ENCODE measurements at regions not wholly inside any gene's neighbourhood (a gene's known extent, or its start where the extent isn't known, plus 50 kb on each side); places are given as distances from the start of the nearest gene placed in this dataset.
"Not testable (repeated sequence)": the region's sequence is repeated elsewhere in the genome, so short reads cannot be mapped to it uniquely, and the experiment has no call there.

- no peak for DNase-seq
Observed at GRCh38 chr1:29920316-29920715, 684.0 kb downstream of the PTPRU start.

- DNase-seq = not testable (repeated sequence)
Observed at GRCh38 chr1:29919041-29919440, 682.7 kb downstream of the PTPRU start.

GRCh38 chr1:29916656-29917369 lies 680.5 kb downstream of the PTPRU start:
- DNase-seq = no peak

DNA sequence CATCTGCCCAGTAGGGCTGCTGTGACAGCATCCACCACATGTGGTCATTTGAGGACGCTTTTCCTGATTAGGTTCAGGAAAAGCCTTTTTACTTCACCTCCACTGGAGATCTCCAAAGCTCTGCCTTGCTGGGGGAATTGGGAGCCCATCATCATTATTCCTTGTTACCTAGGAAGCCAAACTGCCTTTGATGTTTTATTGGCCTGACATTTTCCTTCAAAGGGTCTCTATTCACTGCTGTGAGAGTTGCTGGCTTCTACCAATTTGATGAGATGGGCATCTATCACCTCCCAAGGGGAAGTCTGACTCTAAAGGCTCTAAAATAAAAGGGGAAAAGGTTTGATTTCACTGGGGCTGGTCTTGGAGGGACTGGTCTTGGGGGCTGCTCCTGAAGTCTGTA lies 678.6 kb downstream of the PTPRU start:
- DNase-seq = no peak

DNA sequence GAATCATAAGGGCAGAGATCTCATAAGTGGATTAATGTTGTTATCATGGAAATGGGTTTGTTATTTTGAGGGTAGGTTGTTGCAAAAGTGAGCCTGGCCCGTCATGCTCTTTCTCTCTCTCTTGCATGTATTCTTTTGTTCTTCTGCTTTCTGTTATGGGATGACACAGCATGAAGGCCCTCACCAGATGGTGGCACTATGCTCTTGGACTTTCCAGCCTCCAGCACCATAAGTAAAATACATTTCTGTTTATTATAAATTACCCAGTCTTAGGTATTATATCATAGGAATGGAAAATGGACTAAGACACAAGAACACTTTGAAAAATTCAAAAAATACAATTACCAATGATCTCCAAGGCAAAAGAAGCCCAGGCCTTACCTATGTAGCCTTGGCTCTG lies 676.1 kb downstream of the PTPRU start:
- DNase-seq = peak; percentile 30

- no peak for DNase-seq
Observed at GRCh38 chr1:29909962-29910361, 673.6 kb downstream of the PTPRU start.

DNA sequence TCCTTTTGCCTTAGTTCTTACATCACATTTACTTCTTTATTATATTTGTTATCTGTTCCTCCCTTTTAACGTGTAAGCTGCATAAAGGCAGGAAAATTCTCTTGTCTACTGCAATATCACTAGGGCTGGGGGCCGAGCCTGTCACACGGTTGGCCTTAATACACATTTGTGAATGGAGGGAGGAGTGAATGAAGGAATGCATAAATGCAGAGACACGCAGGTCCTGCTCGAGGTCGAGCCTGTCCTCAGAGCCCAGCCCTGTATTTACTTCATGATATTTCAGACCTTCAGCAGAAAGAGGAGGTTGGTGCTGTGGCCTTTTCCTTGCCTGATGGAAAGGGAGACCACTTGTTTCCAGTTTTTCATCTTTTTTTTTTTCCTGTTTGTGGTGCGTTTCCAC lies 671.3 kb downstream of the PTPRU start:
- DNase-seq = no peak

GRCh38 chr1:29906927-29907326 lies 670.6 kb downstream of the PTPRU start:
- no peak for DNase-seq

GRCh38 chr1:29903548-29904166 lies 667.3 kb downstream of the PTPRU start:
- DNase-seq = no peak

DNA sequence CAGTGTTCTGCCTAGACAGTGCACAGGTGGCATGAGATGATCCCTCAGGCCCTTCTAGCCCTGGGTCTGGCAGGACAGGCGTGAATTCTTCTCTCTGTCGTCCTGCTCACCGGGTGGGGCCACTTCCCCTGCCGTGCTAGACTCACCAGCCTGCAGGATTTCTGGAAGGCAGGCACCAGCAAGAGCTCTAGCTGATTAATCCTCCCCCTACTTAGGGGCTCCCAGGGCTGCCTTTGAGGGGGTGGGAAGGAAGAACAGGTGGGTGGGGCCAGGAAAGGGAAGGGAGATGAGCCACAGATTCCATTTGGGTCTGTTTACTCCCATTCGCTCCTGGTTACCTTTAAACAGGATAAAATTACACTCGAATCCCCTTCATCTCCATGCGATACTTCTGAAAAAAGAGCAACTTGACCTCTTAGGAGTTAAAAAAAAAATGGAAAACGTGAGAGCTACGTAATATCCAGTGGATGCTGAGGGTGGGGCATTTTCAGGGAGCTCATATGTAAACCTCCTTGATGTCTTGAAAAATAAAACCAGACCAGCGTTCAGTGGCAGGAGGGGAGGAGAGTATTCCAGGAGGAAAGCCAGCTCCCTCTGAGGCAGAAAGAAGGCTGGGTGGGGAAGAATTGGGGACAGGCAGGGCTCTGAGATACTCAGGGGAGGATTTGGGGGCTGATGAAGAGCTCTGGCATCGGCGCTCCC lies 665.5 kb downstream of the PTPRU start:
- no peak for DNase-seq

DNA sequence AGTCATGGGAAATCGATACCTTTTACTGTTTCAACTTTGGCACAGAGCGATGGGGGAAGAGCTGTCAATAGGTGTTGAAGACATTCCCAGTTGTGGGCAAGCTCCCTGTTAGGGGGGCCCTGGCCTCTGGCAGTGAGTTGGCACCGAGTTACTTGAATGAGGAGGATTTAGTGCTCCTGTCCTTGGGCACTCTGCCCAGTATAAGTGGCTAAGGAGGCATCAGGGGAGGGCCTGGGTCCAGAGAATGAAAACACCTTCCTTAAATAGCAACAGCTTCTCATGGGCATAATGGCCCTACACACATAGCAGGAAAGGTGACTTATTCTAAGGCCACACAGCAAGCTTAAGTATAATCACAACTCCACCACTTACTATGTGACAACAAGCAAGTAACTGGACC lies 664.4 kb downstream of the PTPRU start:
- DNase-seq = no peak

DNA sequence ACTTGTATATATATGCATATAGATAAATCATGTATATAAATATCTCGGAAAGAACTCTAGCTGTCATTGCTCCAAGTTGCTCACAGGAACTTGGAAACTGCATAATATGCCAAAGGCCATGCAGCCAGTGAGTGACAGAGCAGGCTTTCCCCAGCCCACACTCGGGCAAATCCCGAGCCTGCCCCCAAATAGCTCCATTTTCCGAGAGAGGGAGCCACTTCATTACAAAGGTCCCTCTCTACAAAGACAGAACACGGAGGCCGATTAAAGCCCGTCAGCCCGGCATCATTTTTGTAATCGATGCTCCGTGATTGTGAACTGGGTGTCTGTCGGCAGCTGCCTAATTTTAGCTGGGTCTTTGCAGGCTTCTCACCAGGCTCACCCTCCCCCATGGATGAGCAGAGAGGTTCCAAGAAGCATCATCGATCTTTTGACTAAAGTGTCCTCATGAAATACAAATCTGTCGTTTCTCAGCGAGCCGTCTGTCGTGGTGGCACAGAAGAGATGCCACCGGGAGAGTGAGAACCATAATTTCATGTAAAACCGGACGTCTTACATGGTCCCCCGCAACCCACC lies 663.9 kb downstream of the PTPRU start:
- DNase-seq = no peak

DNA sequence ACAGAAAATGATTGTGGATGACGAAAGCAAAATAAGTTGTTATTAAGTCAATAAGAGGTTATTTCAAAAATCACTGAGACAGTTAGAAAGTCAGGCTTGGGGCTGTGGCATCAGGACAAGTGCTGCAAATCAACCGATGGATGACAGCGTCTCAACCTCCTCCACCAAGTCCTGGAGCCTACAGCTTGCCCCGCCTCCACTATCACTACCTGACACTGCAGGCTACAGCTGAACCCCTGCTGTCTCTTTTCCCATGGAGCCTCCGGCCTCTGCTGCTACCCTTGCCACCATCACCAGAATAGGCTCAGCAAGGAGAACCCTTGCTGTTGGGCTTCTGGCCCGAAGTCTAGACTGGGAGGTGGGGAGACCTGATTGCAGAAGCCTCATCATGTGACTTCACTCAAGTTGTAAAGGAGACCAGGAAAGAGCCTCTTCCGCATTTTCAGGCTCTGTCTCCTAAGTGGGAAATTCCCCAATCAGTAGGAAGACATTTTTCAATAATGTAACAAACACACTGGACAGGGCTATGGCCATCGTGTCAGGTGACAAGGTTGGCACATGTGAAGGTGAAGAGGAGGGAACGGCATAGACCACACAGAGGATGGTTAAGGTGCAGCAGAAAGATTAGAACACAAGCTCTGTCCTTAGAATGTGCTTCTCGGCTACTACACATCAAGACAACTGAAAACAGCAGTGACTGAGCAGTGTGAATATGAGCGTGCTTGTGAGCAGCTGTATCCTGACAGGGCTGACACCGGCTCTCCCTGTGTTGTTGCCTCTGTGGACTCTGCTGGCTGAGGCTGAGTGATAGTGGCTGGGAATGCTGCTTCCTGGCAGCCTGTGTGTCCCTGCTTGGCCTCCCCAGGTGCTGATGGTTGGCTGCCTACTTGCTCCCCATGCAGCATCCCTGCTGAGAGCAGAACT lies 660.7 kb downstream of the PTPRU start:
- DNase-seq = no peak

DNA sequence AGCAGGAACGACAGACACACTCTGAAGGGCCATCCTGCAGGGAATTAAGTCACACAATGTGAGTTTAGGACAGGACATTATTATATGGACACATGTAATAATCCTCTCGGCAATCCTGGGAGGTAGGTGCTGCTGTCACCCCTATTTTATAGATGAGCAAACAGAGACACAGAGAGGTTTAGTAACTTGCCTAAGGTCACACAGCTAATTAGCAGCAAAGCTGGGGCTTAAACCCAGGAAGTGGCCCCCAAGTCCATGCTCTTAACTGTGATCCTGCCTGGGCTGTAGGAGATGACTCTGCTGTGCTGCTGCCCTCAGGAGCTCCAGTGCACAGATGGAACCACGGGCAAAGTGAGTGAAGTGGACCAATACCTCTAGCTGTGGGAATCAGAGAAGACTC lies 660.0 kb downstream of the PTPRU start:
- DNase-seq = no peak

GRCh38 chr1:29895201-29895600 lies 658.9 kb downstream of the PTPRU start:
- DNase-seq = no peak

GRCh38 chr1:29894311-29894710 lies 658.0 kb downstream of the PTPRU start:
- no peak for DNase-seq

- no peak for DNase-seq
Observed at GRCh38 chr1:29893806-29894205, 657.5 kb downstream of the PTPRU start.

DNA sequence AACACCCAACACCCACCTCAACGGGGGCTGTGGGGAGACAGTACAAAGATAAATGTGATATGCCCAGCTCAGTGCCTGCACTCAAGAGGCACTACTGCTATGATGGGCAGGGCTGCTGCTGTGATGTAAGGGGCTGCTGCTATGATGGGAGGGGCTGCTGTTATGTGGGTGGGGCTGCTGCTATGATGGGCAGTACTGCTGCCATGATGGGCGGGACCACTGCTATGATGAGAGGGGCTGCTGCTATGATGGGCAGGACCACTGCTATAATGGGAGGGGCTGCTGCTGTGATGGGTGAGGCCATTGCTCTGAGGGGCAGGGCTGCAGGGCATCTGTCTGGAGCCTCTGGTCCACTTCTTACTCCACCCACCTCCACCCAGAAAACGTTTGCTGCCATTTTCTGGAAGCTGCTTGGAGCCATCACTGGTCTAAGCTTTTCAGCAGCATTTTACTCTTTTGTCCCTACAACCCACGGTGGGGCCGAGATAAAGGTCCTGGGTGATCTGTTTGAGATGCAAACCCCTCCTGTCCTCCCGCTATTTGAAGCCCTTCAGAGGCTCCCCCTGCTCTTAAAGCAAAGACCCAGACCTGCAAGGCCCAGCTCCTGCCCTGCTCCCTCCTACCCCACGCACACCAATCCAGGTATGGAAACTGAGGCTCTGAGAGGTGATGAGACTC lies 656.9 kb downstream of the PTPRU start:
- no peak for DNase-seq

DNA sequence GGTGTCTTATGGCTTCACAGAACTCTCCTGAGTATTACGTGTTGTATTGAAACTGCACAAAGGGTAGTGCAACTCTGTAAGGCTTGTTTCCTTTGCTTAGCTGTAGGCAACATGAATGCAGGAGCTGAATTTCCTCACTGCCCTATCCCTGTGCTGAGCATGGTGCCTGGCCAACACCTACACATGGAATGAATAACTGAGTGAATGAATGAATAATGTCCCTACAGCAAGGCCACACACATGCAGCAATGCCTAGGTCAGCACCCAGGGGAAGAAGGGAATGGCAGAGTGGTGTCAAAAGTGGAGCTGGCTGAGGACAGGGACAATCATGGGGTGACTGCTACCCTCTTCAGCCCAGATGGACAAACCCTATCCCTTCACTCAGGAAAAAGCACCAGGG lies 655.9 kb downstream of the PTPRU start:
- DNase-seq = no peak

DNA sequence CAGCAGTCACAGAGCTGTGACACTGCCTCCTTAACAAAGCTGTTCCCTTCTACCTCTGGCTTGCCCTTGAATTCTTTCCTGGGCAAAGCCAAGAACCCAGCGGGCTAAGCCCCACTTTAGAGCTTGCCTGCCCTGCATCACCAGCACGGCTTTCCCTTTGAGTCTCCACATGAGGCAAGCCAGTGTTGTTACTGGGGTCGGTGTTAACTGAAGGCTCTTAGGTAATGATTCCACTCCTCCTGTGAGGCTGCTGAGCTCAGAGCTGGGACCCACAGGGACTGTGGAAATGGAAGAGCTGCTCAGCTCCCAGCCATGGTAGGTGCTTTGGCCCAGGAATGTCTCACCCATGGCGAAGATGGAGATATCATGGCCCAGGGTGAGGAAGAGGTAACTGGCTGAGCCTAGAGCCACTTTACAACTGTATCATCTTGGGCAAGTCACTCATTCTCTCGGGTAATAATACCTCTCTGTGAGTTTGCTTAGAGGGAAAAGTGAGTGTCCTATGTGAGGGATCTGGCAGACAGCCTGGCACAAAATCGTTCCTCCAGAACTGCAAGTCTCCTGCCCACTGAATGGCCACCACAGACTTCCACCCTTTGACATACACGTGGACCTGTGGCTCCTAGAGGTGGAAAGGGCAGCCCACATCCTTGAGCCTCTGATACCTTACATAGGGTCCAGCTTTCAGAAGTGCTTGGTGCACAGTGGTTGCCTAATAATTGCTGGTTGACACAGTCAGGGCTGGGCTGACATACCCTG lies 654.1 kb downstream of the PTPRU start:
- no peak for DNase-seq

GRCh38 chr1:29889776-29890175 lies 653.5 kb downstream of the PTPRU start:
- DNase-seq = no peak
